ENCODE measurements at regions not wholly inside any gene's neighbourhood (a gene's known extent, or its start where the extent isn't known, plus 50 kb on each side); places are given as distances from the start of the nearest gene placed in this dataset.

GRCh38 chr3:4245671-4246070 lies 57.5 kb upstream of the SETMAR start:
- H3K27me3 Mint-ChIP-seq, result no peaks in the 10 kb centered on the region
- CTCF ChIA-PET, result no interaction called here

DNA sequence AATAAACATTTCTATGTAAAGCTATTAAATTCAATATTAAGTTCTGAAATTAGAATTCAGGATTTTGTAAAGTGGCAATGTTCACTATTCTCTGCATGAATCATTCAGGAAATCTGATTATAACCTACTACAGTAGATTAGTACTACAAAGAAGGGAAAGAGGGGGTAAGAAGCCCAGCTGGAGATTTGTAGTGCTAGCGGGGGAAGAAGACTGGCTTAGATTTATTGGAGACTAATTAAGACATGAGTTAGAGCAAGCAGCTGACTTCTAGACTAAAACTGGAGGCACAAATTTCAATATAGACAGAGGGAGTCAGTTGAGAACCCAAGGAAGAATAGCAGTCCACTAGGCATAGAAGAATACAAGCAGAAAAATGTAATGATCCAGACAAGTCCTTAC lies 55.8 kb upstream of the SETMAR start:
- POLR2A ChIA-PET, result no interaction called here
- no peaks in the 10 kb centered on the region for H3K4me1 ChIP-seq (ENCODE audit: control insufficient read depth in 2 of 2, insufficient read depth in 2 of 2, low read length in 2 of 2)
- H2AFZ ChIP-seq (ENCODE audit: insufficient read depth, low read depth, low read length, poor library complexity, severe bottlenecking), result no peak overlapping the region
- no peak overlapping the region for H3K4me3 ChIP-seq (ENCODE audit: control extremely low read depth in 1 of 5, extremely low read depth in 1 of 5, insufficient read depth in 1 of 5, low read depth in 2 of 5, low read length in 4 of 5)
- intact Hi-C loops (cut with micrococcal nuclease), result no loop called here
- CTCF ChIA-PET, result interaction anchor here (0.9 kb wide), 1 partner anchor 24 kb away, joined by 4 read pairs; no protein-coding TSS in a partner anchor
- H3K4me3 Mint-ChIP-seq, result no peak overlapping the region
- WGBS (ENCODE audit: insufficient coverage), result 100% methylated on average over 1 of the region's 1 CpG
- H3K27me3 Mint-ChIP-seq, result no peaks in the 10 kb centered on the region
- H3K9me3 ChIP-seq (ENCODE audit: control extremely low read depth in 1 of 3, control insufficient read depth in 2 of 3, insufficient read depth in 1 of 3, low read length in 2 of 3), result no peaks in the 10 kb centered on the region
- no peaks in the 10 kb centered on the region for H3K36me3 ChIP-seq (replicated peaks in 1 of 2; ENCODE audit: control extremely low read depth in 1 of 2, control insufficient read depth in 1 of 2, extremely low read depth in 1 of 2, insufficient read depth in 2 of 2, low read length in 1 of 2)
- H3K4me2 ChIP-seq (replicated peaks; ENCODE audit: low read depth, low read length, poor library complexity, severe bottlenecking), result no peak overlapping the region
- no peaks in the 10 kb centered on the region for H3K9me3 Mint-ChIP-seq (ENCODE audit: insufficient read depth)
- DNase-seq (no peak), ATAC-seq (ENCODE audit: low read depth) (no peak)
- no peak overlapping the region for H3K27ac Mint-ChIP-seq
- no peaks in the 10 kb centered on the region for H3K79me2 ChIP-seq (ENCODE audit: control insufficient read depth, insufficient read depth, low read length)
- H3K27me3 ChIP-seq (replicated peaks in 1 of 4; ENCODE audit: control extremely low read depth in 1 of 4, control insufficient read depth in 3 of 4, insufficient read depth in 4 of 4, low read length in 3 of 4), result no peaks in the 10 kb centered on the region
- H3K4me1 Mint-ChIP-seq, result no peaks in the 10 kb centered on the region
- no peaks in the 10 kb centered on the region for H4K20me1 ChIP-seq (ENCODE audit: control insufficient read depth, insufficient read depth, low read length, poor library complexity, severe bottlenecking)
- H3K27ac ChIP-seq (ENCODE audit: low read length in 2 of 2), result no peak overlapping the region
- no peak overlapping the region for H3K9ac ChIP-seq (ENCODE audit: low read length)
- TF ChIP-seq CTCF (IDR thresholded peaks at IDR 0.05) (no peak), EZH2 (IDR thresholded peaks at IDR 0.05; ENCODE audit: borderline replicate concordance, insufficient read depth, low read depth, low read length, poor library complexity, severe bottlenecking) (no peak)

More at GRCh38 chr3:4245671-4246070, 57.5 kb upstream of the SETMAR start:
- Histone ChIP-seq H3K4me1 (ENCODE audit: control insufficient read depth in 2 of 2, insufficient read depth in 2 of 2, low read length in 2 of 2) (no peaks in the 10 kb centered on the region), H3K27me3 (replicated peaks in 1 of 4; ENCODE audit: control extremely low read depth in 1 of 4, control insufficient read depth in 3 of 4, insufficient read depth in 4 of 4, low read length in 3 of 4) (no peaks in the 10 kb centered on the region), H4K20me1 (ENCODE audit: control insufficient read depth, insufficient read depth, low read length, poor library complexity, severe bottlenecking) (no peaks in the 10 kb centered on the region), H3K9ac (ENCODE audit: low read length) (no peak overlapping the region), H3K4me2 (replicated peaks; ENCODE audit: low read depth, low read length, poor library complexity, severe bottlenecking) (no peak overlapping the region), H3K27ac (ENCODE audit: low read length in 2 of 2) (no peak overlapping the region), H3K4me3 (ENCODE audit: control extremely low read depth in 1 of 5, extremely low read depth in 1 of 5, insufficient read depth in 1 of 5, low read depth in 2 of 5, low read length in 4 of 5) (no peak overlapping the region), H3K9me3 (ENCODE audit: control extremely low read depth in 1 of 3, control insufficient read depth in 2 of 3, insufficient read depth in 1 of 3, low read length in 2 of 3) (no peaks in the 10 kb centered on the region), H3K79me2 (ENCODE audit: control insufficient read depth, insufficient read depth, low read length) (no peaks in the 10 kb centered on the region), H2AFZ (ENCODE audit: insufficient read depth, low read depth, low read length, poor library complexity, severe bottlenecking) (no peak overlapping the region), H3K36me3 (replicated peaks in 1 of 2; ENCODE audit: control extremely low read depth in 1 of 2, control insufficient read depth in 1 of 2, extremely low read depth in 1 of 2, insufficient read depth in 2 of 2, low read length in 1 of 2) (no peaks in the 10 kb centered on the region)
- Mint-ChIP-seq H3K4me3 (no peak overlapping the region), H3K9me3 (ENCODE audit: insufficient read depth) (no peaks in the 10 kb centered on the region), H3K4me1 (no peaks in the 10 kb centered on the region), H3K27ac (no peak overlapping the region)
- POLR2A ChIA-PET, result no interaction called here
- no peak for DNase-seq
- no peak for ATAC-seq (ENCODE audit: low read depth)
- TF ChIP-seq CTCF (IDR thresholded peaks at IDR 0.05), result no peak
- TF ChIP-seq EZH2 (IDR thresholded peaks at IDR 0.05; ENCODE audit: borderline replicate concordance, insufficient read depth, low read depth, low read length, poor library complexity, severe bottlenecking), result no peak
- intact Hi-C loops (cut with micrococcal nuclease), result no loop called here
- WGBS (ENCODE audit: insufficient coverage), result 94% methylated on average over 9 of the region's 9 CpGs

All from B cell (primary cell).